ENCODE measurements at regions not wholly inside any gene's neighbourhood (a gene's known extent, or its start where the extent isn't known, plus 50 kb on each side); places are given as distances from the start of the nearest gene placed in this dataset.

DNA sequence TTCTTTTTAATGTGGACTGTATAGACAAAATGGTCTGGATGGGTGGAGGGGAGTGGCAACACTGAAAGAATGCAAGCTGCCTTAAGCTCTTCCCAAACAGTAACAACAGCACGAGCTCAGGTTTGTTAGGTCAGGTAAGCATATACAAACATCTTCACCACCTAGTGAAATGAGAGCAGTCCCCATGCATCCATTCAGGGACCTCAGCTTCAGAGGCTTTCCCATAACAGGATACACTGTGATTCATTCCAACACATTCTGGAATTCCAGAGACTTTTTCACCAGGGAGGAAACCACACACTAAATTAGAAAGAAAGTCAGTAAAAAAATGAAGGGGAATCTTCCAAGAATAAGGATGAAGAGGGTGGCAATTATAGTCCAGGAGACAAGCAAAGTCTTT is 50.4 kb upstream of the BZW1 start:
- intact Hi-C loops (cut with DNase I; ENCODE audit: low total_unique reads), result no loop called here
- Histone ChIP-seq H3K36me3 (no peaks in the 10 kb centered on the region), H3K4me3 (no peak overlapping the region), H3K4me1 (peaks cover 0 to 32% (median 2%) of the 10 kb centered on the region in 4 donors), H3K27ac (no peak overlapping the region), H3K9me3 (no peaks in the 10 kb centered on the region), H3K27me3 (no peaks in the 10 kb centered on the region)
- DNase-seq, result no peak
- 43 to 92% (median 62%) methylated on average over 1 of the region's 1 CpG for WGBS, 5 donors
- TF ChIP-seq POLR2A (IDR thresholded peaks at IDR 0.05) (no peak), EP300 (IDR thresholded peaks at IDR 0.05) (no peak), POLR2AphosphoS5 (IDR thresholded peaks at IDR 0.05) (no peak)
- TF ChIP-seq, protein P1, sequence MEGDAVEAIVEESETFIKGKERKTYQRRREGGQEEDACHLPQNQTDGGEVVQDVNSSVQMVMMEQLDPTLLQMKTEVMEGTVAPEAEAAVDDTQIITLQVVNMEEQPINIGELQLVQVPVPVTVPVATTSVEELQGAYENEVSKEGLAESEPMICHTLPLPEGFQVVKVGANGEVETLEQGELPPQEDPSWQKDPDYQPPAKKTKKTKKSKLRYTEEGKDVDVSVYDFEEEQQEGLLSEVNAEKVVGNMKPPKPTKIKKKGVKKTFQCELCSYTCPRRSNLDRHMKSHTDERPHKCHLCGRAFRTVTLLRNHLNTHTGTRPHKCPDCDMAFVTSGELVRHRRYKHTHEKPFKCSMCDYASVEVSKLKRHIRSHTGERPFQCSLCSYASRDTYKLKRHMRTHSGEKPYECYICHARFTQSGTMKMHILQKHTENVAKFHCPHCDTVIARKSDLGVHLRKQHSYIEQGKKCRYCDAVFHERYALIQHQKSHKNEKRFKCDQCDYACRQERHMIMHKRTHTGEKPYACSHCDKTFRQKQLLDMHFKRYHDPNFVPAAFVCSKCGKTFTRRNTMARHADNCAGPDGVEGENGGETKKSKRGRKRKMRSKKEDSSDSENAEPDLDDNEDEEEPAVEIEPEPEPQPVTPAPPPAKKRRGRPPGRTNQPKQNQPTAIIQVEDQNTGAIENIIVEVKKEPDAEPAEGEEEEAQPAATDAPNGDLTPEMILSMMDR (IDR thresholded peaks at IDR 0.05), result no peak
